ENCODE measurements at regions not wholly inside any gene's neighbourhood (a gene's known extent, or its start where the extent isn't known, plus 50 kb on each side); places are given as distances from the start of the nearest gene placed in this dataset.
A peak's percentile ranks its signal among the peaks of the same experiment; 100 is the strongest.

GRCh38 chr18:10286580-10287150 lies 167.8 kb upstream of the APCDD1 start:
- no peaks in the 10 kb centered on the region for H3K9me2 ChIP-seq (replicated peaks; ENCODE audit: insufficient read depth)
- no peak overlapping the region for H3K27ac ChIP-seq
- H4K20me1 ChIP-seq (ENCODE audit: insufficient read depth, poor library complexity, severe bottlenecking), result no peaks in the 10 kb centered on the region
- DNase-seq (ENCODE audit: low spot score), result no peak
- no peak overlapping the region for H2AFZ ChIP-seq
- H3K4me1 ChIP-seq (ENCODE audit: insufficient read depth), result peaks cover 11% of the 10 kb centered on the region
- H3K27me3 ChIP-seq, result no peaks in the 10 kb centered on the region
- H3K36me3 ChIP-seq (replicated peaks; ENCODE audit: insufficient read depth, low read depth), result no peaks in the 10 kb centered on the region
- no peaks in the 10 kb centered on the region for H3K79me2 ChIP-seq
- TF ChIP-seq EZH2 (IDR thresholded peaks at IDR 0.05; ENCODE audit: borderline replicate concordance) (no peak), CTCF (IDR thresholded peaks at IDR 0.05; ENCODE audit: poor library complexity) (no peak), EZH2phosphoT487 (IDR thresholded peaks at IDR 0.05; ENCODE audit: low read depth, severe bottlenecking, unreplicated experiment) (no peak)
- H3K9me3 ChIP-seq (ENCODE audit: low read depth), result no peaks in the 10 kb centered on the region
- WGBS (ENCODE audit: low lambda C conversion rate, missing lambda C conversion rate), result 83% methylated on average over 8 of the region's 8 CpGs
- H3K4me2 ChIP-seq, result no peak overlapping the region
- H3K4me3 ChIP-seq, result no peak overlapping the region

GRCh38 chr18:10289251-10289650 lies 165.2 kb upstream of the APCDD1 start:
- H4K20me1 ChIP-seq (ENCODE audit: insufficient read depth, poor library complexity, severe bottlenecking), result no peaks in the 10 kb centered on the region
- H3K27me3 ChIP-seq, result no peaks in the 10 kb centered on the region
- WGBS (ENCODE audit: low lambda C conversion rate, missing lambda C conversion rate), result 87% methylated on average over 4 of the region's 4 CpGs
- no peak overlapping the region for H3K4me2 ChIP-seq
- no peaks in the 10 kb centered on the region for H3K9me2 ChIP-seq (replicated peaks; ENCODE audit: insufficient read depth)
- no peak for TF ChIP-seq CTCF (IDR thresholded peaks at IDR 0.05; ENCODE audit: poor library complexity)
- no peak for TF ChIP-seq EZH2phosphoT487 (IDR thresholded peaks at IDR 0.05; ENCODE audit: low read depth, severe bottlenecking, unreplicated experiment)
- TF ChIP-seq EZH2 (IDR thresholded peaks at IDR 0.05; ENCODE audit: borderline replicate concordance), result no peak
- no peaks in the 10 kb centered on the region for H3K36me3 ChIP-seq (replicated peaks; ENCODE audit: insufficient read depth, low read depth)
- no peak overlapping the region for H2AFZ ChIP-seq
- no peaks in the 10 kb centered on the region for H3K79me2 ChIP-seq
- no peak for DNase-seq (ENCODE audit: low spot score)
- H3K27ac ChIP-seq, result no peak overlapping the region
- no peaks in the 10 kb centered on the region for H3K9me3 ChIP-seq (ENCODE audit: low read depth)
- no peak overlapping the region for H3K4me3 ChIP-seq
- peaks cover 15% of the 10 kb centered on the region for H3K4me1 ChIP-seq (ENCODE audit: insufficient read depth)

- H3K79me2 ChIP-seq, result no peaks in the 10 kb centered on the region
- H3K9me3 ChIP-seq (ENCODE audit: low read depth), result no peaks in the 10 kb centered on the region
- peaks cover 7% of the 10 kb centered on the region for H3K4me1 ChIP-seq (ENCODE audit: insufficient read depth)
- peak overlapping the region; percentile 34 for H3K27ac ChIP-seq
- WGBS (ENCODE audit: low lambda C conversion rate, missing lambda C conversion rate), result 78% methylated on average over 7 of the region's 7 CpGs
- TF ChIP-seq CTCF (IDR thresholded peaks at IDR 0.05; ENCODE audit: poor library complexity), result no peak
- no peak for TF ChIP-seq EZH2 (IDR thresholded peaks at IDR 0.05; ENCODE audit: borderline replicate concordance)
- TF ChIP-seq EZH2phosphoT487 (IDR thresholded peaks at IDR 0.05; ENCODE audit: low read depth, severe bottlenecking, unreplicated experiment), result no peak
- no peak overlapping the region for H3K4me3 ChIP-seq
- no peaks in the 10 kb centered on the region for H3K27me3 ChIP-seq
- DNase-seq (ENCODE audit: low spot score), result no peak
- H3K9me2 ChIP-seq (replicated peaks; ENCODE audit: insufficient read depth), result no peaks in the 10 kb centered on the region
- no peaks in the 10 kb centered on the region for H4K20me1 ChIP-seq (ENCODE audit: insufficient read depth, poor library complexity, severe bottlenecking)
- H3K36me3 ChIP-seq (replicated peaks; ENCODE audit: insufficient read depth, low read depth), result no peaks in the 10 kb centered on the region
- no peak overlapping the region for H3K4me2 ChIP-seq
- H2AFZ ChIP-seq, result no peak overlapping the region
Observed at GRCh38 chr18:10289951-10290637, 164.3 kb upstream of the APCDD1 start.

All from hepatocyte (in vitro differentiated cells).